ENCODE measurements at regions not wholly inside any gene's neighbourhood (a gene's known extent, or its start where the extent isn't known, plus 50 kb on each side); places are given as distances from the start of the nearest gene placed in this dataset.

- TF ChIP-seq SUZ12 (IDR thresholded peaks at IDR 0.05; ENCODE audit: unreplicated experiment): no peak
- TF ChIP-seq CHD2 (IDR thresholded peaks at IDR 0.05; ENCODE audit: borderline replicate concordance, low read depth, low read length): no peak
- no peak for TF ChIP-seq JUND (IDR thresholded peaks at IDR 0.05; ENCODE audit: low read depth, low read length)
- no peak for TF ChIP-seq STAT1 (conservative IDR thresholded peaks at IDR 0.05)
- TF ChIP-seq BMI1 (IDR thresholded peaks at IDR 0.05; ENCODE audit: borderline replicate concordance): no peak
- TF ChIP-seq BCL11A (IDR thresholded peaks at IDR 0.05; ENCODE audit: low read depth, low read length): no peak
Measured at GRCh38 chrX:40388441-40388840, 192.3 kb upstream of the ATP6AP2 start.
